Keratinocyte (primary cell): ENCODE measurements at regions not wholly inside any gene's neighbourhood (a gene's known extent, or its start where the extent isn't known, plus 50 kb on each side); places are given as distances from the start of the nearest gene placed in this dataset.

Experiments
- DNase-seq: peaks from one replicate; pipeline ENCODE4 v3.0.0-alpha.2; 2011; ENCODE audit warnings: low read depth, missing footprints, low spot score
- FAIRE-seq: peaks from 2 replicates; lab custom pipeline; 2011; peaks lifted over from hg19 to GRCh38; lab: Jason Lieb, UNC
- H2AFZ ChIP-seq: 2 replicates; pipeline ENCODE4 v1.6.0; 2012; ENCODE audit warnings: low read length, control low read depth, inconsistent platforms; ENCODE audit not compliant: control insufficient read depth
- H3K27ac ChIP-seq: 2 replicates; pipeline ENCODE4 v1.5.1; 2011; ENCODE audit warnings: low read length; ENCODE audit not compliant: control insufficient read depth, insufficient read depth
- H3K27me3 ChIP-seq: 3 replicates; pipeline ENCODE4 v1.6.0; 2011; ENCODE audit warnings: low read length; ENCODE audit not compliant: control insufficient read depth, insufficient read depth; ENCODE audit errors: extremely low read depth
- H3K36me3 ChIP-seq, 2 experiments: 2 replicates in 1 of 2; 3 replicates in 1 of 2; pipeline ENCODE4 v1.5.1; 2011; ENCODE audit warnings: low read length in 2 of 2, mild to moderate bottlenecking in 1 of 2; ENCODE audit not compliant: control insufficient read depth in 2 of 2, insufficient read depth in 2 of 2; ENCODE audit errors: extremely low read depth in 1 of 2
- H3K4me1 ChIP-seq: 3 replicates; pipeline ENCODE4 v1.5.1; 2011; ENCODE audit warnings: low read length; ENCODE audit not compliant: control insufficient read depth, insufficient read depth; ENCODE audit errors: extremely low read depth
- H3K4me2 ChIP-seq: 3 replicates; pipeline ENCODE4 v1.6.0; 2011; ENCODE audit warnings: low read depth, low read length; ENCODE audit not compliant: control insufficient read depth, insufficient read depth; ENCODE audit errors: extremely low read depth
- H3K4me3 ChIP-seq, 3 experiments: fragments of 200-600 bp in 1 of 3; sonication (generic) in 1 of 3; 2 replicates in 2 of 3; 3 replicates in 1 of 3; pipeline ENCODE4 v1.5.1; 2011 to 2016; ENCODE audit warnings: low read length in 3 of 3, mild to moderate bottlenecking in 3 of 3, control low read depth in 2 of 3, inconsistent platforms in 1 of 3, low read depth in 1 of 3, mixed read lengths in 1 of 3, mixed run types in 1 of 3, moderate library complexity in 1 of 3; ENCODE audit not compliant: control insufficient read depth in 2 of 3, insufficient read depth in 2 of 3; ENCODE audit errors: extremely low read depth in 1 of 3
- H3K79me2 ChIP-seq: 2 replicates; pipeline ENCODE4 v1.6.0; 2012; ENCODE audit warnings: low read length; ENCODE audit not compliant: control insufficient read depth, insufficient read depth
- H3K9ac ChIP-seq: 3 replicates; pipeline ENCODE4 v1.6.0; 2011; ENCODE audit warnings: low read length; ENCODE audit not compliant: control insufficient read depth, insufficient read depth; ENCODE audit errors: extremely low read depth
- H3K9me1 ChIP-seq: 3 replicates; pipeline ENCODE4 v1.6.0; 2011; ENCODE audit warnings: low read length; ENCODE audit not compliant: control insufficient read depth, insufficient read depth; ENCODE audit errors: extremely low read depth
- H3K9me3 ChIP-seq: 2 replicates; pipeline ENCODE4 v1.5.1; 2012; ENCODE audit warnings: low read depth, low read length; ENCODE audit not compliant: control insufficient read depth
- H4K20me1 ChIP-seq: 3 replicates; pipeline ENCODE4 v1.6.0; 2011; ENCODE audit warnings: low read length; ENCODE audit not compliant: control insufficient read depth, insufficient read depth; ENCODE audit errors: extremely low read depth
- EZH2 ChIP-seq: IDR thresholded peaks from one replicate; pipeline ENCODE4 v1.6.1; 2012; ENCODE audit warnings: inconsistent platforms, mild to moderate bottlenecking, low read length, moderate library complexity
- dilution Hi-C: fragments of 300-500 bp; cut with MboI; formaldehyde crosslinking; loops from one replicate; pipeline ENCODE4 v1.7.0; 2020; ENCODE audit warnings: low sequenced_read_pairs; ENCODE audit not compliant: extremely low pct_ligation_motif_present
- TF ChIP-seq, protein P1 (sequence below), 3 experiments: IDR thresholded peaks in 1 of 3; conservative IDR thresholded peaks in 1 of 3; optimal IDR thresholded peaks in 1 of 3; 2 replicates in 2 of 3; 3 replicates in 1 of 3; pipeline versions ENCODE3 to v1.5.1; 2011; ENCODE audit warnings: low read length in 3 of 3, mild to moderate bottlenecking in 3 of 3, moderate library complexity in 2 of 3, control low read depth in 1 of 3, inconsistent platforms in 1 of 3; ENCODE audit not compliant: insufficient read depth in 2 of 3; ENCODE audit errors: extremely low read depth in 1 of 3

GRCh38 chr4:181676546-181676945 lies 566.7 kb upstream of the TENM3 start:
- Histone ChIP-seq H3K27ac (no peak overlapping the region), H3K9me3 (no peaks in the 10 kb centered on the region), H3K4me2 (no peak overlapping the region), H4K20me1 (no peaks in the 10 kb centered on the region), H3K36me3 (no peaks in the 10 kb centered on the region), H3K4me1 (no peaks in the 10 kb centered on the region), H2AFZ (no peak overlapping the region), H3K79me2 (no peaks in the 10 kb centered on the region), H3K9ac (no peak overlapping the region), H3K27me3 (no peaks in the 10 kb centered on the region), H3K9me1 (no peaks in the 10 kb centered on the region), H3K4me3 (no peak overlapping the region)
- dilution Hi-C loops: no loop called here
- DNase-seq (no peak), FAIRE-seq (no peak)
- TF ChIP-seq EZH2: no peak
- TF ChIP-seq, protein P1, sequence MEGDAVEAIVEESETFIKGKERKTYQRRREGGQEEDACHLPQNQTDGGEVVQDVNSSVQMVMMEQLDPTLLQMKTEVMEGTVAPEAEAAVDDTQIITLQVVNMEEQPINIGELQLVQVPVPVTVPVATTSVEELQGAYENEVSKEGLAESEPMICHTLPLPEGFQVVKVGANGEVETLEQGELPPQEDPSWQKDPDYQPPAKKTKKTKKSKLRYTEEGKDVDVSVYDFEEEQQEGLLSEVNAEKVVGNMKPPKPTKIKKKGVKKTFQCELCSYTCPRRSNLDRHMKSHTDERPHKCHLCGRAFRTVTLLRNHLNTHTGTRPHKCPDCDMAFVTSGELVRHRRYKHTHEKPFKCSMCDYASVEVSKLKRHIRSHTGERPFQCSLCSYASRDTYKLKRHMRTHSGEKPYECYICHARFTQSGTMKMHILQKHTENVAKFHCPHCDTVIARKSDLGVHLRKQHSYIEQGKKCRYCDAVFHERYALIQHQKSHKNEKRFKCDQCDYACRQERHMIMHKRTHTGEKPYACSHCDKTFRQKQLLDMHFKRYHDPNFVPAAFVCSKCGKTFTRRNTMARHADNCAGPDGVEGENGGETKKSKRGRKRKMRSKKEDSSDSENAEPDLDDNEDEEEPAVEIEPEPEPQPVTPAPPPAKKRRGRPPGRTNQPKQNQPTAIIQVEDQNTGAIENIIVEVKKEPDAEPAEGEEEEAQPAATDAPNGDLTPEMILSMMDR (optimal IDR thresholded peaks at IDR 0.05 in 1 of 3, IDR thresholded peaks at IDR 0.05 in 1 of 3, conservative IDR thresholded peaks at IDR 0.05 in 1 of 3; ENCODE audit: extremely low read depth in 1 of 3, insufficient read depth in 2 of 3, low read length in 3 of 3): no peak

DNA sequence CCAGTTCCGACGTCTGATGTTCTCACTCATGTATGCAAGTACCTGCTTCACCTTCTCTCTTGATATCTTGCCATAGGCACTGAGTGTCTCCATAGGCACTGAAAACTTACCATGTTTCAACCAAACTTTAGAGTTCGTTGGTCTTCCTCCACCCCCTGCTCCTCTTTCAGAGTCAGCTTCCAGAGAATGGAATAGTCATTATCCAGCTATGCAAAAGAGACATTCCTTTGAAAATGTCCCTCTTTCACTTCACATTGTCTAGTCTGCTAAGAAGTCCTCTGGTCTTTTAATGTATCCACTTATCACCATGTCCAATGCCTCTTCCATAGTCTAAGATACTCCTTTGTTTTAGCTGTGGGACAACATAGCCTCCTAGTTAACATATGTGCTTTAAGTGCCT lies 566.0 kb upstream of the TENM3 start:
- dilution Hi-C loops: no loop called here
- Histone ChIP-seq H3K9ac (no peak overlapping the region), H3K79me2 (no peaks in the 10 kb centered on the region), H3K4me2 (no peak overlapping the region), H3K36me3 (no peaks in the 10 kb centered on the region), H3K9me1 (no peaks in the 10 kb centered on the region), H4K20me1 (no peaks in the 10 kb centered on the region), H3K4me3 (no peak overlapping the region), H3K27me3 (no peaks in the 10 kb centered on the region), H3K27ac (no peak overlapping the region), H3K4me1 (no peaks in the 10 kb centered on the region), H3K9me3 (no peaks in the 10 kb centered on the region), H2AFZ (no peak overlapping the region)
- DNase-seq (no peak), FAIRE-seq (no peak)
- no peak for TF ChIP-seq EZH2
- TF ChIP-seq, protein P1 (optimal IDR thresholded peaks at IDR 0.05 in 1 of 3, IDR thresholded peaks at IDR 0.05 in 1 of 3, conservative IDR thresholded peaks at IDR 0.05 in 1 of 3; ENCODE audit: extremely low read depth in 1 of 3, insufficient read depth in 2 of 3, low read length in 3 of 3): no peak
